Common myeloid progenitor, CD34-positive (primary cell): ENCODE measurements at regions not wholly inside any gene's neighbourhood (a gene's known extent, or its start where the extent isn't known, plus 50 kb on each side); places are given as distances from the start of the nearest gene placed in this dataset.

Experiments
- CTCF ChIA-PET: fragments of 350-600 bp; sonication (Branson Sonifier 250); formaldehyde crosslinking; loops from one replicate; lab custom pipeline; 2021; ENCODE audit warnings: antibody characterized with exemption; lab: Charles Lee
- POLR2A ChIA-PET: fragments of 350-600 bp; sonication (Branson Sonifier 250); formaldehyde crosslinking; loops from one replicate; lab custom pipeline; 2021; ENCODE audit warnings: antibody characterized with exemption; lab: Charles Lee
- DNase-seq, 3 donors: peaks; one replicate each; pipeline versions ENCODE4 v3.0.0 to v3.0.0-alpha.2; 2013
- H3K27ac ChIP-seq, 2 experiments: 1 replicate in 1 of 2; 2 replicates in 1 of 2; pipeline ENCODE4 v1.7.0; 2013; ENCODE audit warnings: inconsistent platforms in 2 of 2, low read length in 2 of 2, mild to moderate bottlenecking in 2 of 2, low read depth in 1 of 2, moderate library complexity in 1 of 2; ENCODE audit not compliant: severe bottlenecking in 2 of 2, insufficient read depth in 1 of 2, poor library complexity in 1 of 2
- H3K27me3 ChIP-seq, 5 experiments: replicated peaks in 2 of 5; 1 replicate in 3 of 5; 2 replicates in 2 of 5; pipeline versions ENCODE4 v1.6.1 to v1.7.0; 2013; ENCODE audit warnings: low read length in 4 of 5, mild to moderate bottlenecking in 2 of 5, moderate library complexity in 2 of 5, inconsistent platforms in 1 of 5; ENCODE audit not compliant: insufficient read depth in 5 of 5, control insufficient read depth in 4 of 5
- H3K36me3 ChIP-seq, 4 experiments: 1 replicate in 2 of 4; 2 replicates in 2 of 4; pipeline versions ENCODE4 v1.6.1 to v1.7.0; 2013; ENCODE audit warnings: low read length in 3 of 4, control low read depth in 1 of 4, mild to moderate bottlenecking in 1 of 4; ENCODE audit not compliant: control insufficient read depth in 4 of 4, insufficient read depth in 4 of 4
- H3K4me1 ChIP-seq, 4 experiments: 1 replicate in 3 of 4; 2 replicates in 1 of 4; pipeline versions ENCODE4 v1.6.1 to v1.7.1; 2013; ENCODE audit warnings: low read length in 3 of 4, mild to moderate bottlenecking in 3 of 4, control low read depth in 1 of 4, inconsistent platforms in 1 of 4, moderate library complexity in 1 of 4; ENCODE audit not compliant: control insufficient read depth in 4 of 4, insufficient read depth in 4 of 4; ENCODE audit errors: control extremely low read depth in 1 of 4
- H3K4me3 ChIP-seq, 7 experiments: 1 replicate in 4 of 7; 2 replicates in 3 of 7; pipeline versions ENCODE4 v1.5.1 to v1.7.0; 2013; ENCODE audit warnings: mild to moderate bottlenecking in 7 of 7, low read length in 6 of 7, moderate library complexity in 6 of 7, inconsistent platforms in 2 of 7, low read depth in 2 of 7, control low read depth in 1 of 7; ENCODE audit not compliant: insufficient read depth in 4 of 7, control insufficient read depth in 1 of 7; ENCODE audit errors: extremely low read depth in 1 of 7
- H3K9me3 ChIP-seq, 5 experiments: 1 replicate in 4 of 5; 2 replicates in 1 of 5; pipeline versions ENCODE4 v1.6.1 to v1.7.1; 2013; ENCODE audit warnings: low read length in 4 of 5, mild to moderate bottlenecking in 2 of 5, inconsistent platforms in 1 of 5, low read depth in 1 of 5, moderate library complexity in 1 of 5; ENCODE audit not compliant: control insufficient read depth in 4 of 5, insufficient read depth in 2 of 5; ENCODE audit errors: control extremely low read depth in 1 of 5
- WGBS: methylation state at CpG from one replicate; pipeline ENCODE4 v1.1.5; 2013; ENCODE audit not compliant: insufficient coverage; 5-methylcytosine and 5-hydroxymethylcytosine counted together

- ChIA-PET CTCF (interaction anchor here (1.0 to 2.1 kb wide), 5 partner anchors 9 to 299 kb away, joined by 3 to 9 read pairs (median 5); no protein-coding TSS in a partner anchor), POLR2A (interaction anchor here (1.1 kb wide), 1 partner anchor 14 kb away, joined by 3 read pairs; no protein-coding TSS in a partner anchor)
- Histone ChIP-seq H3K4me3 (no peak overlapping the region), H3K27me3 (no peaks in the 10 kb centered on the region), H3K36me3 (no peaks in the 10 kb centered on the region), H3K4me1 (peaks cover 0 to 13% (median 5%) of the 10 kb centered on the region in 4 experiments), H3K27ac (no peak overlapping the region), H3K9me3 (no peaks in the 10 kb centered on the region)
- 84% methylated on average over 4 of the region's 5 CpGs for WGBS
- no peak for DNase-seq
These were observed 51.7 kb upstream of the HES1 start for GRCh38 chr3:194084284-194084683.
